HG03025 (cell line): ENCODE measurements at regions not wholly inside any gene's neighbourhood (a gene's known extent, or its start where the extent isn't known, plus 50 kb on each side); places are given as distances from the start of the nearest gene placed in this dataset.
"Not testable (repeated sequence)": the region's sequence is repeated elsewhere in the genome, so short reads cannot be mapped to it uniquely, and the experiment has no call there.

Experiments used
- ATAC-seq: cut with Tn5 transposase; IDR thresholded peaks from one replicate; pipeline ENCODE4 v1.9.1; 2021; ENCODE audit warnings: mild to moderate bottlenecking, moderate library complexity; ENCODE audit not compliant: unreplicated experiment, low FRiP score

- ATAC-seq = no peak
Observed at GRCh38 chr3:18988614-18989229, 159.6 kb upstream of the KCNH8 start.

GRCh38 chr3:18987862-18988447 lies 160.4 kb upstream of the KCNH8 start:
- no peak for ATAC-seq

GRCh38 chr3:18987070-18987469 lies 161.2 kb upstream of the KCNH8 start:
- no peak for ATAC-seq

- no peak for ATAC-seq
Observed at GRCh38 chr3:18982920-18983319, 165.4 kb upstream of the KCNH8 start.

GRCh38 chr3:18976102-18976501 lies 172.2 kb upstream of the KCNH8 start:
- ATAC-seq = not testable (repeated sequence)

- no peak for ATAC-seq
Observed at GRCh38 chr3:18968120-18968519, 180.2 kb upstream of the KCNH8 start.

- no peak for ATAC-seq
Observed at GRCh38 chr3:18965781-18966180, 182.5 kb upstream of the KCNH8 start.

GRCh38 chr3:18964640-18965039 lies 183.7 kb upstream of the KCNH8 start:
- no peak for ATAC-seq

GRCh38 chr3:18951333-18951732 lies 197.0 kb upstream of the KCNH8 start:
- no peak for ATAC-seq

GRCh38 chr3:18946524-18946923 lies 201.8 kb upstream of the KCNH8 start:
- no peak for ATAC-seq

- no peak for ATAC-seq
Observed at GRCh38 chr3:18937574-18937973, 210.7 kb upstream of the KCNH8 start.

GRCh38 chr3:18919158-18919557 lies 229.2 kb upstream of the KCNH8 start:
- ATAC-seq = no peak

GRCh38 chr3:18917923-18918322 lies 230.4 kb upstream of the KCNH8 start:
- ATAC-seq = no peak

- ATAC-seq = no peak
Observed at GRCh38 chr3:18902081-18902793, 246.1 kb upstream of the KCNH8 start.

- no peak for ATAC-seq
Observed at GRCh38 chr3:18901571-18901970, 246.7 kb upstream of the KCNH8 start.

GRCh38 chr3:18900994-18901393 lies 247.3 kb upstream of the KCNH8 start:
- ATAC-seq = no peak

GRCh38 chr3:18898911-18899310 lies 249.4 kb upstream of the KCNH8 start:
- no peak for ATAC-seq

GRCh38 chr3:18892756-18893155 lies 255.6 kb upstream of the KCNH8 start:
- no peak for ATAC-seq

- no peak for ATAC-seq
Observed at GRCh38 chr3:18892047-18892446, 256.3 kb upstream of the KCNH8 start.

- ATAC-seq = no peak
Observed at GRCh38 chr3:18891641-18892040, 256.7 kb upstream of the KCNH8 start.

GRCh38 chr3:18890449-18890848 lies 257.9 kb upstream of the KCNH8 start:
- no peak for ATAC-seq

- no peak for ATAC-seq
Observed at GRCh38 chr3:18888819-18889218, 259.5 kb upstream of the KCNH8 start.
